ENCODE measurements at regions not wholly inside any gene's neighbourhood (a gene's known extent, or its start where the extent isn't known, plus 50 kb on each side); places are given as distances from the start of the nearest gene placed in this dataset.
A peak's percentile ranks its signal among the peaks of the same experiment; 100 is the strongest.

GRCh38 chr7:108818742-108819141 is 249.1 kb downstream of the DNAJB9 start:
- in situ Hi-C loops (cut with HindIII; ENCODE audit: low pct_ligation_motif_present, low sequenced_read_pairs), result no loop called here
- H3K27ac ChIP-seq, result no peak overlapping the region
- no peaks in the 10 kb centered on the region for H3K36me3 ChIP-seq (replicated peaks)
- H3K27me3 ChIP-seq (replicated peaks), result no peaks in the 10 kb centered on the region
- no peak for TF ChIP-seq CTCF (IDR thresholded peaks at IDR 0.05; ENCODE audit: low read depth, low read length, missing control alignments)
- H3K4me3 ChIP-seq (ENCODE audit: low read depth, low read length), result no peak overlapping the region
- no peak for DNase-seq

- Histone ChIP-seq H3K27me3 (replicated peaks) (no peaks in the 10 kb centered on the region), H3K4me3 (ENCODE audit: low read depth, low read length) (no peak overlapping the region), H3K27ac (peak overlapping the region; percentile 86), H3K36me3 (replicated peaks) (no peaks in the 10 kb centered on the region)
- no peak for TF ChIP-seq CTCF (IDR thresholded peaks at IDR 0.05; ENCODE audit: low read depth, low read length, missing control alignments)
- in situ Hi-C loops (cut with HindIII; ENCODE audit: low pct_ligation_motif_present, low sequenced_read_pairs), result no loop called here
- DNase-seq, result peak; percentile 94
Observed at GRCh38 chr7:108824840-108825580, 255.3 kb downstream of the DNAJB9 start.

- no peak overlapping the region for H3K4me3 ChIP-seq (ENCODE audit: low read depth, low read length)
- no peaks in the 10 kb centered on the region for H3K36me3 ChIP-seq (replicated peaks)
- peak overlapping the region; percentile 86 for H3K27ac ChIP-seq
- DNase-seq, result no peak
- in situ Hi-C loops (cut with HindIII; ENCODE audit: low pct_ligation_motif_present, low sequenced_read_pairs), result no loop called here
- no peak for TF ChIP-seq CTCF (IDR thresholded peaks at IDR 0.05; ENCODE audit: low read depth, low read length, missing control alignments)
- H3K27me3 ChIP-seq (replicated peaks), result no peaks in the 10 kb centered on the region
Observed at GRCh38 chr7:108825581-108825909, 255.9 kb downstream of the DNAJB9 start.

GRCh38 chr7:108836256-108836655 is 266.6 kb downstream of the DNAJB9 start:
- no peak for TF ChIP-seq CTCF (IDR thresholded peaks at IDR 0.05; ENCODE audit: low read depth, low read length, missing control alignments)
- Histone ChIP-seq H3K27ac (no peak overlapping the region), H3K4me3 (ENCODE audit: low read depth, low read length) (no peak overlapping the region), H3K27me3 (replicated peaks) (no peaks in the 10 kb centered on the region), H3K36me3 (replicated peaks) (no peaks in the 10 kb centered on the region)
- DNase-seq, result no peak
- in situ Hi-C loops (cut with HindIII; ENCODE audit: low pct_ligation_motif_present, low sequenced_read_pairs), result no loop called here

GRCh38 chr7:108838198-108838597 is 268.5 kb downstream of the DNAJB9 start:
- H3K36me3 ChIP-seq (replicated peaks), result no peaks in the 10 kb centered on the region
- no peaks in the 10 kb centered on the region for H3K27me3 ChIP-seq (replicated peaks)
- DNase-seq, result no peak
- no peak for TF ChIP-seq CTCF (IDR thresholded peaks at IDR 0.05; ENCODE audit: low read depth, low read length, missing control alignments)
- no peak overlapping the region for H3K4me3 ChIP-seq (ENCODE audit: low read depth, low read length)
- no peak overlapping the region for H3K27ac ChIP-seq
- in situ Hi-C loops (cut with HindIII; ENCODE audit: low pct_ligation_motif_present, low sequenced_read_pairs), result no loop called here

GRCh38 chr7:108839076-108839475 is 269.4 kb downstream of the DNAJB9 start:
- H3K27me3 ChIP-seq (replicated peaks), result no peaks in the 10 kb centered on the region
- no peaks in the 10 kb centered on the region for H3K36me3 ChIP-seq (replicated peaks)
- in situ Hi-C loops (cut with HindIII; ENCODE audit: low pct_ligation_motif_present, low sequenced_read_pairs), result no loop called here
- DNase-seq, result no peak
- H3K27ac ChIP-seq, result no peak overlapping the region
- TF ChIP-seq CTCF (IDR thresholded peaks at IDR 0.05; ENCODE audit: low read depth, low read length, missing control alignments), result no peak
- no peak overlapping the region for H3K4me3 ChIP-seq (ENCODE audit: low read depth, low read length)
